ENCODE measurements at regions not wholly inside any gene's neighbourhood (a gene's known extent, or its start where the extent isn't known, plus 50 kb on each side); places are given as distances from the start of the nearest gene placed in this dataset.

GRCh38 chr1:39132505-39133339, 71.8 kb upstream of the MACF1 start:
- intact Hi-C loops (cut with micrococcal nuclease) = no loop called here
- no peak overlapping the region for H3K27ac ChIP-seq (ENCODE audit: low read depth, low read length)
- ChIA-PET POLR2A (no interaction called here), CTCF (interaction anchor here (1.0 kb wide), 1 partner anchor 126 kb away, joined by 3 read pairs; no protein-coding TSS in a partner anchor)
- Mint-ChIP-seq H3K9me3 (no peaks in the 10 kb centered on the region), H3K36me3 (no peaks in the 10 kb centered on the region), H3K4me1 (peaks cover 0 to 17% (median 8%) of the 10 kb centered on the region in 7 donors), H3K4me3 (no peak overlapping the region), H3K27ac (no peak overlapping the region), H3K27me3 (peaks cover 0 to 3% (median 0%) of the 10 kb centered on the region in 5 donors)
- no peaks in the 10 kb centered on the region for H3K9me3 ChIP-seq (ENCODE audit: control insufficient read depth in 2 of 3, low read length in 3 of 3)
- DNase-seq (no peak), ATAC-seq (no peak)
- H3K27me3 ChIP-seq (ENCODE audit: control insufficient read depth in 2 of 2, insufficient read depth in 2 of 2, low read length in 2 of 2) = no peaks in the 10 kb centered on the region
- H3K4me1 ChIP-seq (ENCODE audit: control insufficient read depth in 2 of 2, insufficient read depth in 2 of 2, low read length in 2 of 2) = no peaks in the 10 kb centered on the region
- H3K4me3 ChIP-seq (ENCODE audit: low read length) = no peak overlapping the region
- no peaks in the 10 kb centered on the region for H3K36me3 ChIP-seq (ENCODE audit: control insufficient read depth in 2 of 3, insufficient read depth in 3 of 3, low read length in 3 of 3)

DNA sequence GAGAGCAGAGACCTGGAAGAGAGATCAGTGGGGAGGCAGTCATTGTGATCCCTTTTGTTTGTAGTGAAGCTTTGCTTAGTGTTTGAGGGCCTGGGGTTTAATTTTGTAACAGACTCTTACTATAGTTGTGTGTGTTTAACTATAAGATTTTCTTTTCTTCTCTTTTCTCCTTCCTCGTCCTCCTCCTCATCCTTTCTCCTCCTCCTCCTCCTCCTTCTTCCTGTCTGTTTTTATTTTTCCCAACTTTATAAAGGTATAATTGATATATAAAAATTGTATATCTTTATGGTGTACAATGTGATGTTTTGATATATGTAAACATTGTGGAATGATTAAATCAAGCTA, 71.2 kb upstream of the MACF1 start:
- Mint-ChIP-seq H3K9me3 (no peaks in the 10 kb centered on the region), H3K27me3 (peaks cover 0 to 3% (median 0%) of the 10 kb centered on the region in 5 donors), H3K4me1 (peaks cover 0 to 17% (median 8%) of the 10 kb centered on the region in 7 donors), H3K36me3 (no peaks in the 10 kb centered on the region), H3K4me3 (no peak overlapping the region), H3K27ac (no peak overlapping the region)
- CTCF ChIA-PET = no interaction called here
- ATAC-seq (no peak), DNase-seq (no peak)
- Histone ChIP-seq H3K9me3 (ENCODE audit: control insufficient read depth in 2 of 3, low read length in 3 of 3) (no peaks in the 10 kb centered on the region), H3K4me3 (ENCODE audit: low read length) (no peak overlapping the region), H3K4me1 (ENCODE audit: control insufficient read depth in 2 of 2, insufficient read depth in 2 of 2, low read length in 2 of 2) (no peaks in the 10 kb centered on the region), H3K27me3 (ENCODE audit: control insufficient read depth in 2 of 2, insufficient read depth in 2 of 2, low read length in 2 of 2) (no peaks in the 10 kb centered on the region), H3K27ac (ENCODE audit: low read depth, low read length) (no peak overlapping the region), H3K36me3 (ENCODE audit: control insufficient read depth in 2 of 3, insufficient read depth in 3 of 3, low read length in 3 of 3) (no peaks in the 10 kb centered on the region)
- POLR2A ChIA-PET = no interaction called here
- intact Hi-C loops (cut with micrococcal nuclease) = no loop called here

GRCh38 chr1:39134768-39135333, 69.6 kb upstream of the MACF1 start:
- no peaks in the 10 kb centered on the region for H3K4me1 ChIP-seq (ENCODE audit: control insufficient read depth in 2 of 2, insufficient read depth in 2 of 2, low read length in 2 of 2)
- Mint-ChIP-seq H3K9me3 (no peaks in the 10 kb centered on the region), H3K27ac (no peak overlapping the region), H3K4me3 (no peak overlapping the region), H3K36me3 (peaks cover 0 to 4% (median 0%) of the 10 kb centered on the region in 5 donors), H3K4me1 (peaks cover 0 to 9% (median 4%) of the 10 kb centered on the region in 7 donors), H3K27me3 (peaks cover 0 to 3% (median 0%) of the 10 kb centered on the region in 5 donors)
- no peak overlapping the region for H3K4me3 ChIP-seq (ENCODE audit: low read length)
- H3K27ac ChIP-seq (ENCODE audit: low read depth, low read length) = no peak overlapping the region
- ChIA-PET POLR2A (no interaction called here), CTCF (no interaction called here)
- intact Hi-C loops (cut with micrococcal nuclease) = no loop called here
- no peaks in the 10 kb centered on the region for H3K36me3 ChIP-seq (ENCODE audit: control insufficient read depth in 2 of 3, insufficient read depth in 3 of 3, low read length in 3 of 3)
- DNase-seq = no peak
- no peaks in the 10 kb centered on the region for H3K9me3 ChIP-seq (ENCODE audit: control insufficient read depth in 2 of 3, low read length in 3 of 3)
- no peaks in the 10 kb centered on the region for H3K27me3 ChIP-seq (ENCODE audit: control insufficient read depth in 2 of 2, insufficient read depth in 2 of 2, low read length in 2 of 2)
- ATAC-seq = no peak

DNA sequence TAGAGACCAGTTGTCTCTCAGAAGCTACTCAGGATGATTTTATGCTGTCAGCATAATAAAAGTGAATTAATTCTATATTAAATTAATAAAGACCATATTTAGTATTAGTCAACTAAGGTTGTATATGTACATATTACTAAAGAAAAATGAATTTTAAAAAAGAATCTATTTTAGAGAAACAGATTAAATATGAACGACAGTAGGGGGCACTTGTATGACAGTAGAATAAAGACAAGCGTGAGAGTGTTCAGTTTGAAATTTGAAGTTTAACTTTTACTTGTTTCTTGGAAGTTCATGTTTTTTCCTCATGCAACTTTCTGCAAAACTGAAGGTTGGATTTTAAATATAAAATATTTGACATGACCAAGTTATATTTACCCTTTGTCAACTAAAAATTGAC, 67.9 kb upstream of the MACF1 start:
- Histone ChIP-seq H3K36me3 (ENCODE audit: control insufficient read depth in 2 of 3, insufficient read depth in 3 of 3, low read length in 3 of 3) (no peaks in the 10 kb centered on the region), H3K4me1 (ENCODE audit: control insufficient read depth in 2 of 2, insufficient read depth in 2 of 2, low read length in 2 of 2) (no peaks in the 10 kb centered on the region), H3K27ac (ENCODE audit: low read depth, low read length) (no peak overlapping the region), H3K27me3 (ENCODE audit: control insufficient read depth in 2 of 2, insufficient read depth in 2 of 2, low read length in 2 of 2) (no peaks in the 10 kb centered on the region), H3K4me3 (ENCODE audit: low read length) (no peak overlapping the region), H3K9me3 (ENCODE audit: control insufficient read depth in 2 of 3, low read length in 3 of 3) (no peaks in the 10 kb centered on the region)
- H3K9me3 Mint-ChIP-seq = no peaks in the 10 kb centered on the region
- CTCF ChIA-PET = no interaction called here
- no peak overlapping the region for H3K4me3 Mint-ChIP-seq
- H3K36me3 Mint-ChIP-seq = peaks cover 0 to 4% (median 0%) of the 10 kb centered on the region in 5 donors
- H3K27ac Mint-ChIP-seq = no peak overlapping the region
- intact Hi-C loops (cut with micrococcal nuclease) = no loop called here
- no peak for DNase-seq
- peaks cover 0 to 5% (median 0%) of the 10 kb centered on the region in 7 donors for H3K4me1 Mint-ChIP-seq
- POLR2A ChIA-PET = no interaction called here
- H3K27me3 Mint-ChIP-seq = peaks cover 0 to 1% (median 0%) of the 10 kb centered on the region in 5 donors
- no peak for ATAC-seq

DNA sequence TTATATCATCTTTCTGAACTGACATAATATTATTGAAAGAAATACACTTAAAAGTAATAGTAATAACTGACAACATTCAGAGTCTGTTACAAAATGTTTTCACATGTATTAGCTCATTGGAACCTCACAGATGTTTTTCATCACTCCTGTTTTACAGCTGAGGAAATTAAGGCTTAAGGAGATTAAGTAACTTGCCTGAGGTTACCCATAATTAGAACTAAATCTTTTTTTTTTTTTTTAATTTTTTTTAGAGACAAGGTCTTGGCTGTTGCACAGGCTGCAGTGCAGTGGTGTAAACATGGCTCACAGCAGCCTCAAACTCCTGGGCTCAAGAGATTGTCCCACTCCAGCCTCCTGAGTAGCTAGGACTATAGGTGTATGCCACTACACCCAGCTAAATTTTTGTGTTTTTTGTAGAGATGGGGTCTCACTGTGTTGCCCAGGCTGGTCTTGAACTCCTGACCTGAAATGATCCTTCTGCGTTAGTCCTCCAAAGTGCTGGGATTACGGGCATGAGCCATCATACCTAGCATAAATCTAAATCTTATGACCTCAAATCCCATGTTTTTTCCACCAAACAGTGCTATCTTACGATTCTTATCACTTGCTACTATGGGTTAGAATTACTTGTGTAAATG, 64.7 kb upstream of the MACF1 start:
- Mint-ChIP-seq H3K27ac (no peak overlapping the region), H3K27me3 (peaks cover 0 to 3% (median 0%) of the 10 kb centered on the region in 5 donors), H3K9me3 (no peaks in the 10 kb centered on the region), H3K4me1 (peaks cover 0 to 1% (median 0%) of the 10 kb centered on the region in 7 donors), H3K4me3 (no peak overlapping the region), H3K36me3 (peaks cover 0 to 4% (median 0%) of the 10 kb centered on the region in 5 donors)
- intact Hi-C loops (cut with micrococcal nuclease) = no loop called here
- no peaks in the 10 kb centered on the region for H3K36me3 ChIP-seq (ENCODE audit: control insufficient read depth in 2 of 3, insufficient read depth in 3 of 3, low read length in 3 of 3)
- H3K4me3 ChIP-seq (ENCODE audit: low read length) = no peak overlapping the region
- no peaks in the 10 kb centered on the region for H3K27me3 ChIP-seq (ENCODE audit: control insufficient read depth in 2 of 2, insufficient read depth in 2 of 2, low read length in 2 of 2)
- H3K9me3 ChIP-seq (ENCODE audit: control insufficient read depth in 2 of 3, low read length in 3 of 3) = no peaks in the 10 kb centered on the region
- DNase-seq (no peak), ATAC-seq (no peak)
- CTCF ChIA-PET = no interaction called here
- POLR2A ChIA-PET = interaction anchor here (0.6 to 0.9 kb wide), 3 partner anchors 10 to 1291 kb away, joined by 3 to 9 read pairs (median 5); no protein-coding TSS in a partner anchor
- H3K4me1 ChIP-seq (ENCODE audit: control insufficient read depth in 2 of 2, insufficient read depth in 2 of 2, low read length in 2 of 2) = no peaks in the 10 kb centered on the region
- H3K27ac ChIP-seq (ENCODE audit: low read depth, low read length) = no peak overlapping the region

DNA sequence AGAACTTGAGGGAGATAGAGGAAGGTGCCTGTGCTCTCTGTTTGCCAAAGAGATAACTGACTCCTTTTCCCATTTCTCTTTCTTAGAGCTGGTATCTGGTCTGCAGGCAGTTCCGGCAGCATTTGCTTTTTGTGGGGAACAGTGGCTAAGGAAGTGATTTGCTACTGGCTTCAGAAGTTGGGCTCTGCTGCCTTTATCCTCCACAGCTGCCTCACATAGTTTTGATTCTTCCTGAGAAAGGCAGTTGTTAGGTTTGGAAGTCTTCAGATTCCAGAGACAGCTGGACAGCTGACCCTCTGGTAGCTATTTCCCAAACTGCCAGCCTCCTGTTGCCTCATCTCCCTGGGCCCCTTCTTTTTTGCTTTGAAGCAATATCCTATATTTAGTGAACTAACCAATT, 62.6 kb upstream of the MACF1 start:
- intact Hi-C loops (cut with micrococcal nuclease) = no loop called here
- no peaks in the 10 kb centered on the region for H3K4me1 Mint-ChIP-seq
- no peak for ATAC-seq
- peaks cover 0 to 4% (median 0%) of the 10 kb centered on the region in 5 donors for H3K36me3 Mint-ChIP-seq
- ChIA-PET CTCF (interaction anchor here (0.6 kb wide), 1 partner anchor 20 kb away, joined by 3 read pairs; no protein-coding TSS in a partner anchor), POLR2A (no interaction called here)
- H3K9me3 Mint-ChIP-seq = no peaks in the 10 kb centered on the region
- H3K27ac ChIP-seq (ENCODE audit: low read depth, low read length) = no peak overlapping the region
- H3K27me3 Mint-ChIP-seq = peaks cover 0 to 19% (median 0%) of the 10 kb centered on the region in 5 donors
- no peak overlapping the region for H3K27ac Mint-ChIP-seq
- H3K4me1 ChIP-seq (ENCODE audit: control insufficient read depth in 2 of 2, insufficient read depth in 2 of 2, low read length in 2 of 2) = no peaks in the 10 kb centered on the region
- no peak overlapping the region for H3K4me3 ChIP-seq (ENCODE audit: low read length)
- H3K4me3 Mint-ChIP-seq = no peak overlapping the region
- no peaks in the 10 kb centered on the region for H3K27me3 ChIP-seq (ENCODE audit: control insufficient read depth in 2 of 2, insufficient read depth in 2 of 2, low read length in 2 of 2)
- H3K36me3 ChIP-seq (ENCODE audit: control insufficient read depth in 2 of 3, insufficient read depth in 3 of 3, low read length in 3 of 3) = no peaks in the 10 kb centered on the region
- H3K9me3 ChIP-seq (ENCODE audit: control insufficient read depth in 2 of 3, low read length in 3 of 3) = no peaks in the 10 kb centered on the region
- no peak for DNase-seq
